ENCODE measurements at regions not wholly inside any gene's neighbourhood (a gene's known extent, or its start where the extent isn't known, plus 50 kb on each side); places are given as distances from the start of the nearest gene placed in this dataset.
"Not testable (repeated sequence)": the region's sequence is repeated elsewhere in the genome, so short reads cannot be mapped to it uniquely, and the experiment has no call there.

DNA sequence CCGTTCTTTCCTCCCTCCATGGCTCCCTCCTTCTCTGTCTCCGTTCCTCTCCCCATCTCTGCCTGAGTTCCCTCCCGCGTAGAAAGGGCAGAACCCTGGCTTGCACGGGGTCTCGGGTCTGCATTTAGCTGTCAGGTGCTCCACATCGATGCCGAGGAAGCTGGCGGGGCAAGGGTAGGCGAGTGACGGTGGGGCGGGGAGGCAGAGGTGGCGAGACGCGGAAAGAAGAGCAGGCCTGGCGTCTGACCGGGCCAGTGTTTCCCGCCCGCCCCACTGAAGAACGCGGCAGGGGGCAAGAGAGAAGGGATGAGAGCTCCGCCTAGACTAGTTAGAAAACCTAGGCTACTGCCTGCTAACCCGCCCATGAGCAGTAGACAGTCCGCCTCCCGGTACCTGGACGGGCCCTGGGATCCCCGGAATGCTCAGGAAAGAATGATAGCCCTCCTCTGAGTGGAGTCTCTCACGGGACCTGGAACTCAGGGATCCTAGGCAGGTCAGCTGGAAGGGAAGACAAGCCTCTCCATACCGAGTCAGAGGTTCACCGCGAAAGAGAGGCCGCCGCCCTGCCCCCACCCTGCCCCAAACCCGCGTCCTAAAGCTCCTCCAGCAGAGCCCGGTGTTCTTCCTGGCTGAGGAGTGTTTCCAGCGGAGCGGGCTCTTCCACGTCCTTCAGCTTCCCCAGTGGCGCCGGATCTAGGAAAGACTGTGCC, 357.9 kb upstream of the DEFB115 start:
- DNase-seq, result not testable (repeated sequence)

DNA sequence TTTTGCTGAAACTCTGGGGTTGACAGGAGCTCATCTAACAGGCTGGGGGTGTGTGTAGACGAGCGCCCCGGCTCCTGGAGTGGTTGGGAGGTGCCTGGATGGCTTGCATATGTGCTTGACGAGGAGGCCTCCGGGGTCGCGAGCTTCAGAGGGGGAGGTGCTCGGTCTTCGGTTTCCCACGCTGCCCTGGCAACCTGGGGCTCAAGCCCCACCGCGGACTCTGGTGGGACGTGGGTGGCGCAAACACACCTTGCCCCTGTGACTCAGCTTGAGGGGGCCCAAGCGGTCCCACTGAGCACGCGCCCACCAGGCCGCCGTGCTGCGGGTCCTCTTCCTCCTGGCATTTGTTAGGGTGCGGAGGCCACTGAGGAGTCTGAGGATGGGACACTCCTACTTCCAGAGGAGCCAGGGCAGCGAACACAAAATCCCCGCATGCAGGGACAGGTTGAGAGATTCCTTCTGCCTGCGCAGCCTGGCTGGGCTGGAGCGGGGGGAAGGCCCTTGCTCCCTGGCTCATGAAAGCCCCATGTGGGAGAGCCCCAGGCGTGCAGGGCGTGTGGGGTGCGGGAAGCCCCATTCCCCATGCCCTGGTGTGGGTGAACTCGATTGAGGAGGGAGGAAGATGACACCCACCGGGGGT, 357.3 kb upstream of the DEFB115 start:
- DNase-seq, result not testable (repeated sequence)

DNA sequence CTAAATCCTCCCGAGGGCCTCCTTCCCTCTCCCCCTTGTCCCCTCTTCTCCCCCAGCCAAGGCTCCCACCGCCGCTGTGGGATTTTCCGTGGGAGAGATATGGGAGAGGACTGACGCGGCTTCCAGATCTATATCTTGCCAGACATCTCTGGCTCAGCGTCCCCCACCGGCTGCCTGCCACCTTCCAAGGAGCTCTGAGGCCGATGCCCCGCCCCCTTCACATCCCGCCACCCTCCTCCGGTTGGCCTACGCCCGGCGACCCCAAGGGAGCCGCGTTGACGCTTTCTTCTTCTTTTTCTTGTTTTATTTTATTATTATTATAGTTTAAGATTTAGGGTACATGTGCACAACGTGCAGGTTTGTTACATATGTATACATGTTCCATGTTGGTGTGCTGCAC, 352.2 kb upstream of the DEFB115 start:
- not testable (repeated sequence) for DNase-seq

DNA sequence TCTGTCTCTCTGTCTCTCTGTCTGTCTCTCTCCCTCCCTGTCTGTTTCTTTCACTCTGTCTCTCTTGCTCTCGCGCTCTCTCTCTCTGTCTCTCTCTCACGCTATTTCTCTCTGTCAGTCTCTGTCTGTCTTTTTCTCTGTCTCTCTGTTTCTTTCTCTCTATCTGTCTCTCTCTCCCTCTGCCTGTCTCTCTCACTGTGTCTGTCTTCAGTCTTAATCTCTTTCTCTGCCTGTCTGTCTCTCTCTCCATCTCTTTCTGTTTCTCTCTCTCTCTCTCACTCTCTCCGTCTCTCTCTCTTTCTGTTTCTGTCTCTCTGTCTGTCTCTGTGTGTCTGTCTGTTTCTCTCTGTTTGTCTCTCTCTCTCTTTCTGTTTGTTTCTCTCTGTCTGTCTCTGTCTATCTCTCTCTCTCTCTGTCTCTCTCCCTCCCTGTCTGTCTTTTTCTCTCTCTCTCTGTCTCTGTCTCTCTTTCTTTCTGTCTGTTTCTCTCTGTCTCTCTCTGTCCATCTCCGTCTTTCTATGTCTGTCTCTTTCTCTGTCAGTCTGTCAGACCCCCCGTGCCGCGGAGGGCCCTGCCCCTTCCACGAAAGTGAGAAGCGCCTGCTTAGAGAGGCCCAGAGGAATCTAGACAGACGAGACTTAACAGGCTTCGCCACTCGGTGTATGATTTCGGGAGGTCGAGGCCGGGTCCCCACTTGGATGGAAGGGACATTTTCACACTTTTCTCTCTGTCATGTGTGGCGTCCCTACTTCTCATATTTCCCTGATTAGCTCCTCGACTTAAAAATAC, 346.3 kb upstream of the DEFB115 start:
- DNase-seq, result no peak

DNA sequence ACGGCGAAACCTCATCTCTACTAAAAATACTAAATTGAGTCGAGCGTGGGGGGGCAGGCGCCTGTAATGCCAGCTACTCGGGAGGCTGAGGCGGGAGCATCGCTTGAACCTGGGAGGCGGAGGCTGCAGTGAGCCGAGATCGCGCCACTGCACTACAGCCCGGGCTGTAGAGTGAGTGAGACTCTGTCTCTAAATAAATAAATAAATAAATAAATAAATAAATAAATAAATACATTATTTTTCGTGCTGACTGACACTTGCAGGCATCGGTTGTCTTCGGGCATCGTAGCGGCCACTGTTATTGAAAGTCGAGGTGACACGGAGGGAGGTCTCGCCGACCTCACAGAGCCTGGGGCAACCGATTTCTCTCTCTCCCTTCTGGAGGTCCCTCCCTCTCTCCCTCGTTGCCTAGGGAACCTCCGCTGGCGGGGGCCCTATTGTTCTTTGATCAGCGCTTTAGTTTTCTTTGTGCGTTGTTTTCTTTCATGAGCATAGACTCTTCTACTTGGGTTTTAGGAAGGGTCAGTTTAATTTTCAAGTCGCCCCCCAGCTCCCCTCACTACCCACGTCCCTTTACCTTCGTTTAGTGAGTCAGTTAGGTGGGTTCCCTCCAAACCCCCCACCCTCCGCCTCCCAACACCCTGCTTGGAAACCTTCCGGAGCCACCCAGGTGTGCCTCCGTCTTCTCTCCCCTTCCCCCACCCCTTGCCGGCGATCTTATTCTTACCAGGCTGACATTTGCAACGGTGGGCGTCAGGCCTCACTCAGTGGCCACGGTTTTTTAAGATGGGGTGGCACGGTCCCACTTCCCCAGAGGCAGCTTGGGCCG, 345.4 kb upstream of the DEFB115 start:
- not testable (repeated sequence) for DNase-seq

DNA sequence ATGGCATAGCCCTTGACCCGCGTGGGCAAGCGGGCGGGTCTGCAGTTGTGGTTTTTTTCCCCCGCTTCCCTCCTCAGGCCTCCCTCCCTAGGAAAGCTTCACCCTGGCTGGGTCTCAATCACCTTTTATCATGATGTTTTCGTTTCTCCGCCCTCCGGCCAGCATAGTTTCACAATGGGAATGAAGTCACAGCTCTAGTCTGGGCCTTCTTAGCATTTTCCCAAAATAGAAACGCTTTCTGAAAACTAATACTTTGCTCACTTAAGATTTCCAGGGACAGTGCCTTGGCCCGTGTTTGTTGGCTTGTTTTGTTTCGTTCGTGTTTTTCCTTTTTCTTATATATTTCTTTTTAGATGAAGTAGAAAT, 344.8 kb upstream of the DEFB115 start:
- not testable (repeated sequence) for DNase-seq

DNA sequence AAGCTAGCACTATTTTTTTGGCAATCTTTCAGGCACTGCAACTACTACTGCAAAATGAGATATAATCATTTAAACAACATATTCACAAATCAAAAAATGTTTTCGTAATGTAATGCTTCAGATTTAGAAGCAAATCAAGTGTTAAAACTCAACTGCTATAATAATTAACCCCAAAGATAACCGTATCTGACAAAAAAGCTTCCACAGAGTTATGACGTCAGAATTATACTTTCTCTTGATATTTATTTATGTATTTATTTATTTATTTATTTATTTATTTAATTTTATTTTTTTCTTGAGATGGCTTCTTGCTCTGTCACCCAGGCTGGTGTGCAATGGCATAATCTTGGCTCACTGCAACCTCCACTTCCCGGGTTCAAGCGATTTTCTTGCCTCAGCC, 341.1 kb upstream of the DEFB115 start:
- DNase-seq, result not testable (repeated sequence)

DNA sequence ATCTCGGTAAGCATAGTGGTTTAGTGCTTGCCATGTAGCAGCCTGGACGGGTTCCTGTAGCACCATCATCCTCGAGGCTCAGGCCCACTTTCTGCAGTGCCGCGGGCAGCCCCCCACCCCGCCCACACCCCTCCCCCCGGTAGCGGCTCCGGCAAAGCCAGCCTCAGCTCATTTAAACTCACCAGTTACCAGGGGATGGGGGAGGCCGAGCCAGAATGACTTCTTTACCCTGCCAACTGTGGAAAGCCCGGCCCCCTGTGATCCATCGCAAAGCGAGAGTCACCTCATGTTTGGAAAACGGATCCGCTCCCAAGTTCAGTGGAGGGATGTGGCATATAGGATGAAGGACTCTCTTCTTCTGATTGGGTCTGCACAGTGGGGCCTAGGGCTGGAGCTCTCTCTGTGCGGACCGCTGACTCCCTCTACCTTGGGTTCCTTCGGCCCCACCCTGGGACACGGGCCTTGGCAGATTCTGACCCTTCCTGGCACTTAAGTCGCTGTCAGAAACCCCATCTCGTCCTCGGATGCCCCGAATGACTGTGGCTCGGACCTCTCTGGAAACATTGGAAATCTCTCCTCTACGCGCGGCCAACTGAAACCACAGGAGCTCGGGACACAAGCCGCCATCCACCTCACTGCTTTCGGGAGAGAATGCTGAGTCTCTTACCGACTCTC, 337.8 kb upstream of the DEFB115 start:
- DNase-seq, result no peak

DNA sequence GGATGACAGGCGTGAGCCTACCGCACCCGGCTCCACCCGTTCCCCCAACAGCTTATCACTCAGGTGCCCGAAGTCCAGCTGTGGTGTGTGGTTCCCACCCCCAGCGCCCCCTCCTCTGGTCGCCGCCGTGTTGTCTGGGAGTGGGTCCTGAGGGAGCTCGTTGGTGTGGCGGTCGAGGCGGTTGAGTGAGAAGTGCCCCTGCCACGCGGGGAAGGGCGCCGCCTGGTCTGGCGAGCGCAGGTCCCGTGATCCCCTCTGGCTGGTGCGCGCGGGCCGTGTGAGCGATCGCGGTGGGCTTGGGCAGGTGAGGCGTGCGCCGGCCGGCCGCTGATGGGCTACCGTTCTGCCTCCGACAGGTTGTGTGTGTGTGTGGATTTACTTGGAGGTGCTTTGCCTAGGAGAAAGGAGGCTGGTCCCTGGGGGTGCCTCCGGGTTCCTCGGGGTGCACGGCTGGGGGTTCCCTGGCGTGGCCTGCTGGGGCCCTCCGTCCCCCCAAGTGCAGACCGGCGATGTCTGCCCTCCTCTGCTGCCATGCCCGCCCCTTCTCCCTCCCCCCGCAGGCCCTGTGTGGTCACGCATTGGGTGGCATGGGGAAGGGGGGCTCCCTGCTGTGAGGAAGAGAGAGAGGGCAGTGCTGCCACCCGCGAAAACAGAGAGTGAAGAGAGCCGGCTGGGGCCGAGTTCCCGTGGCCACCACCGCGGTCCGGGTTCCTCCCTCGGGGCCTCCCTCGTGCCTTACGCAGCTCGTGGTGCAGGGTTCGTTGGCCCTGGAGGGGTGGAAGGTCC, 336.0 kb upstream of the DEFB115 start:
- DNase-seq, result no peak

DNA sequence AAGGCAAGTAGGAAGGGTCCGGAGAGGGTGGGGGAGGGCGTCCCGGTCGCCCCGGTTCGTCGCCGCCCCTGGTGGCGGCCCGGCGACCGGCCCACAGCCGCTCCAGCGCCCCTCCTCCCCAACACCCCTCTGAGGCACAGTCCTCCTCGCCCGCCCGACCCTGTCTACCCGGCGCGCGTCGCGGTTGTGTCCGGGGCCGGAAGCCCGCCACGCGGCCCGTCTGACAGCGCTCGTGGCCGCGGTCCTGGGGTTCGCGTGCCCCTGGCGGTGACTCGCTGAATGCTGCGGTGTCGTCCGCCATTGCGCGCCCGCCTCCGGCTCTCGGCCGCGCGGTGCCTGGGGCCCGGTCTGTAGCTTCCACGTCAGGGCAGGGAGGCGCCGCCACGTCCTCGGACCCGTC, 335.3 kb upstream of the DEFB115 start:
- no peak for DNase-seq

DNA sequence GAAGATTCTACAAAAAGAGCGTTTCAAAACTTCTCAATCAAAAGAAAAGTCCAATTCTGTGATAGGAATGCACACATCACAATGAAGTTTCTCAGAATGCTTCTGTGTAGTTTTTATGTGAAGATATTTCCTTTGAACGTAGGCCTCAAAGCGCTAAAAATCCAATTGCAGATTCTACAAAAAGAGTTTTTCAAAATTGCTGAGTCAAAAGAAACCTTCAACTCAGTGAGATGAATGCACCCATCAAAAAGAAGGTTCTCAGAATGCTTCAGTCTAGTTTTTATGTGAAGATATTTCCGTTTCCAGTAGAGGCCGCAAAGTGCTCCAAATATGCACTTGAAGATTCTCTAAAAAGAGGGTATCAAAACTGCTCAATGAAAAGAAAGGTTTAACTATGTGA, 319.7 kb upstream of the DEFB115 start:
- no peak for DNase-seq

DNA sequence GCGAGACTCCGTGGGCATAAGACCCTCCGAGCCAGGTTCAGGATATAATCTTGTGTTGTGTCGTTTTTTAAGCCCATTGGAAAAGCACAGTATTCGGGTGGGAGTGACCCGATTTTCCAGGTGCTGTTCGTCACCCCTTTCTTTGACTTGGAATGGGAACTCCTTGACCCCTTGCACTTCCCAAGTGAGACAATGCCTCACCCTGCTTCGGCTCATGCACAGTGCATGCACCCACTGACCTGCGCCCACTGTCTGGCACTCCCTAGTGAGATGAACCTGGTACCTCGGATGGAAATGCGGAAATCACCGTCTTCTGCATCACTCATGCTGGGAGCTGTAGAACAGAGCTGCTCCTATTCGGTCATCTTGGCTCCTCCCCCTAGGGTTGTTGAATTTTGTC, 307.7 kb upstream of the DEFB115 start:
- no peak for DNase-seq

DNA sequence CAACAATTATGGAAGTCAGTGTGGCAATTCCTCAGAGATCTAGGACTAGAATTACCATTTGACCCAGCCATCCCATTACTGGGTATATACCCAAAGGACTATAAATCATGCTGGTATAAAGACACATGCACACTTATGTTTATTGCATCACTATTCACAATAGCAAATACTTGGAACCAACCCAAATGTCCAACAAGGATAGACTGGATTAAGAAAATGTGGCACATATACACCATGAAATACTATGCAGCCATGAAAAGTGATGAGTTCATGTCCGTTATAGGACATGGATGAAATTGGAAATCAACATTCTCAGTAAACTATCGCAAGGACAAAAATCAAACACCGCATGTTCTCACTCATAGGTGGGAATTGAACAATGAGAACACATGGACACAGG, 306.4 kb upstream of the DEFB115 start:
- not testable (repeated sequence) for DNase-seq

DNA sequence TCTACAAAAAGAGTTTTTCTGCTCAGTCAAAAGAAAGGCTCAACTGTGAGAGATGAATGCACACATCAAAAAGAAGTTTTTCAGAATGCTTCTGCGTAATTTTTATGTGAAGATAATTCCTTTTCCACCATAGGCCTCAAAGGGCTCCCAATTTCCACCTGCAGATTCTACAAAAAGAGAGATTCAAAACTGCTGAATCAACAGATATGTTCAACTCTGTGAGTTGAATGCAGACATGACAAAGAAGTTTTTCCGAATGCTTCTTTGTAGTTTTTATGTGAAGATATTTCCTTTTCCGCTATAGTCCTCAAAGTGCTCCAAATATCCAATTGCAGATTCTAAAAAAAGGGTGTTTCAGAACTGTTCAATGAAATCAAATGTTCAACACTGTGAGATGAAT, 300.8 kb upstream of the DEFB115 start:
- DNase-seq, result not testable (repeated sequence)

DNA sequence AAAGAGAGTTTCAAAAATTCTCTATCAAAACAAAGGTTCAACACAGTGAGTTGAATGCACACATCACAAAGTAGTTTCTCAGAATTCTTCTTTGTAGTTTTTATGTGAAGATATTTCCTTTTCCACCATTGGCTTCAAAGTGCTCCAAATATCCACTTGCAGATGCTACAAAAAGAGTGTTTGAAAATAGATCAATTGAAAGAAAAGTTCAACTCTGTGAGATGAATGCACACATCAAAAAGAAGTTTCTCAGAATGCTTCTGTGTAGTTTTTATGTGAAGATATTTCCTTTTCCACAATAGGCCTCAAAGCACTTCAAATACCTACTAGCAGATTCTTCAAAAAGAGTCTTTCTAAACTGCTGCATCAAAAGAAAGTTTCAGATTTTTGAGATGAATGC, 298.3 kb upstream of the DEFB115 start:
- not testable (repeated sequence) for DNase-seq

DNA sequence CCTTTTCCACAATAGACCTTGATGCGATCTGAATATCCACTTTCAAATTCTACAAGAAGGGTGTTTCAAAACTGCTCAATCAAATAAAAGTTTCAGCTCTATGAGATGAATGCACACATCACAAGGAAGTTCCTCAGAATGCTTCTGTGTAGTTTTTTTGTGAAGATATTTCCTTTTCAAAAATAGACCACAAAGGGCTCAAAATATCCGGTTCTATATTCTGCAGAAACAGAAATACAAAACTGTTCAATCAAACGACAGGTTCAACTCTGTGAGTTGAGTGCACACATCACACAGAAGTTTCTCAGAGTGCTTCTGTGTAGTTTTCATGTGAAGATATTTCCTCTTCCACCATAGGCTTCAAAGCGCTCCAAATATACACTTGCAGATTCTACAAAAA, 293.9 kb upstream of the DEFB115 start:
- DNase-seq, result no peak

DNA sequence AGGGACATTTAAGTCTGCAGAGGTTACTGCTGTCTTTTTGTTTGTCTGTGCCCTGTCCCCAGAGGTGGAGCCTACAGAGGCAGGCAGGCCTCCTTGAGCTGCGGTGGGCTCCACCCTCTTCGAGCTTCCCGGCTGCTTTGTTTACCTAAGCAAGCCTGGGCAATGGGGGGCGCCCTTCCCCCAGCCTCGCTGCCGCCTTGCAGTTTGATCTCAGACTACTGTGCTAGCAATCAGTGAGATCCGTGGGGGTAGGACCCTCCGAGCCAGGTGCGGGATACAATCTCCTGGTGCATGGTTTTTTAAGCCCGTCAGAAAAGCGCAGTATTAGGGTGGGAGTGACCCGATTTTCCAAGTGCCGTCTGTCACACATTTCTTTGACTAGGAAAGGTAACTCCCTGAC, 281.6 kb upstream of the DEFB115 start:
- not testable (repeated sequence) for DNase-seq

DNA sequence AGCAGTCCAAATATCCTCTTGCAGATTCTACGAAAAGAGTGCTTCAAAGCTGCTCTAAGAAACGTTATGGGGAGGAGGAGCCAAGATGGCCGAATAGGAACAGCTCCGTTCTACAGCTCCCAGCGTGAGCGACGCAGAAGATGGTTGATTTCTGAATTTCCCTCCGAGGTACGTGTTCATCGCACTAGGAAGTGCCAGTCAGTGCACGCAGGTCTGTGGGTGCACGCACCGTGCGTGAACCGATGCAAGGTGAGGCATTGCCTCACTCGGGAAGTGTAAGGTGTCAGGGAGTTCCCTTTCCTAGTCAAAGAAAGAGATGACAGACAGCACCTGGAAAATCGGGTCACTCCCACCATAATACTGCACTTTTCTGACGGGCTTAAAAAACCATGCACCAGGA, 272.1 kb upstream of the DEFB115 start:
- DNase-seq, result no peak
